DOHH2 (cell line): ENCODE measurements at regions not wholly inside any gene's neighbourhood (a gene's known extent, or its start where the extent isn't known, plus 50 kb on each side); places are given as distances from the start of the nearest gene placed in this dataset.

Experiments used
- H3F3A ChIP-seq: fragments of 200-600 bp; sonication (generic), shearing (Covaris generic); 2 replicates; pipeline ENCODE4 v1.6.0; 2016; ENCODE audit warnings: antibody characterized with exemption, mild to moderate bottlenecking; ENCODE audit not compliant: control insufficient read depth, insufficient read depth
- H3K27ac ChIP-seq: fragments of 200-600 bp; sonication (generic); 2 replicates; pipeline ENCODE4 v1.5.1; 2014; ENCODE audit warnings: low read depth, mild to moderate bottlenecking, low read length, moderate library complexity
- H3K27me3 ChIP-seq: fragments of 200-600 bp; sonication (generic); 2 replicates; pipeline ENCODE4 v1.6.1; 2014; ENCODE audit warnings: mild to moderate bottlenecking, low read length, mixed read lengths; ENCODE audit not compliant: control insufficient read depth
- H3K36me3 ChIP-seq: fragments of 200-600 bp; sonication (generic); 2 replicates; pipeline ENCODE4 v1.6.1; 2014; ENCODE audit warnings: mild to moderate bottlenecking, low read length, moderate library complexity, mixed read lengths; ENCODE audit not compliant: control insufficient read depth
- H3K4me1 ChIP-seq: fragments of 200-600 bp; sonication (generic); 2 replicates; pipeline ENCODE4 v1.6.1; 2014; ENCODE audit warnings: mild to moderate bottlenecking, low read length, mixed read lengths; ENCODE audit not compliant: control insufficient read depth
- H3K4me2 ChIP-seq: fragments of 200-600 bp; sonication (generic); 2 replicates; pipeline ENCODE4 v1.6.0; 2014; ENCODE audit warnings: mild to moderate bottlenecking, low read length, moderate library complexity
- H3K4me3 ChIP-seq: fragments of 200-600 bp; sonication (generic); 2 replicates; pipeline ENCODE4 v1.5.1; 2014; ENCODE audit warnings: mild to moderate bottlenecking, low read length, mixed read lengths
- H3K79me2 ChIP-seq: fragments of 200-600 bp; sonication (generic); 2 replicates; pipeline ENCODE4 v1.6.1; 2014; ENCODE audit warnings: mild to moderate bottlenecking, low read length, mixed read lengths; ENCODE audit not compliant: control insufficient read depth
- H3K9me2 ChIP-seq: fragments of 200-600 bp; sonication (generic); replicated peaks from 2 replicates; pipeline ENCODE4 v1.6.1; 2014; ENCODE audit warnings: mild to moderate bottlenecking, low read length, mixed read lengths; ENCODE audit not compliant: control insufficient read depth
- H3K9me3 ChIP-seq: fragments of 200-600 bp; sonication (generic); 2 replicates; pipeline ENCODE4 v1.6.1; 2014; ENCODE audit warnings: antibody characterized with exemption, low read length, mixed read lengths; ENCODE audit not compliant: control insufficient read depth, insufficient read depth
- H4K20me1 ChIP-seq: fragments of 200-600 bp; sonication (generic); 2 replicates; pipeline ENCODE4 v1.6.0; 2014; ENCODE audit warnings: low read depth, mild to moderate bottlenecking, antibody characterized with exemption, low read length, moderate library complexity; ENCODE audit not compliant: control insufficient read depth, insufficient read depth
- EZH2phosphoT487 ChIP-seq: fragments of 200-600 bp; sonication (generic); IDR thresholded peaks from 2 replicates; pipeline ENCODE4 v1.6.1; 2017; ENCODE audit warnings: borderline replicate concordance, mild to moderate bottlenecking, antibody characterized with exemption, low read length, moderate library complexity, mixed read lengths
- TF ChIP-seq, protein P1 (sequence below): fragments of 200-600 bp; sonication (generic); IDR thresholded peaks from one replicate; pipeline ENCODE4 v1.5.1; 2014; ENCODE audit warnings: antibody characterized with exemption, mild to moderate bottlenecking, low read depth, low read length; ENCODE audit not compliant: poor library complexity, severe bottlenecking

DNA sequence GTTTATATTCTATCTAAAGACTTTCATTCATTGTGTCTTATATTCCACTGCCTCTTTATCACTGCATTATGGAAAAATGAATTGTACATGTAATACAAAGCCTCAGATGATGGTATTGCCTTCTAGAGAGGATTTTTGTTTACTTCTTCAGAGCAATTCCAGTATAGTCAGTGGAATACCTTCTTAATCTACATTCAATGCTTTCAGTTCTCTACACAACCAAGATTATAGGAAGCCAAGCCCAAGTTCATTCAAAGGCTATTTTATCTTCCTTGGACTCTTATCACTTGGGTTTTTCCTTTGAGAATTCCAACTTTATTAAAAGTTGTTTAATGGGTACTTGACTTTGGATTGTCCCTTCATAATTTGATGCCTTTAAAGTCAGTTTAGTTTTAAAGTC, 1971.0 kb upstream of the FLRT2 start:
- no peaks in the 10 kb centered on the region for H3K4me1 ChIP-seq
- H3K4me2 ChIP-seq, result no peak overlapping the region
- H3K79me2 ChIP-seq, result no peaks in the 10 kb centered on the region
- no peaks in the 10 kb centered on the region for H3K27me3 ChIP-seq
- no peaks in the 10 kb centered on the region for H4K20me1 ChIP-seq
- H3K9me3 ChIP-seq, result no peaks in the 10 kb centered on the region; the same call in 1 of the 2 replicates
- no peaks in the 10 kb centered on the region for H3K36me3 ChIP-seq
- no peak overlapping the region for H3K27ac ChIP-seq
- H3F3A ChIP-seq, result no peaks in the 10 kb centered on the region
- no peak overlapping the region for H3K4me3 ChIP-seq
- no peak for TF ChIP-seq EZH2phosphoT487
- TF ChIP-seq, protein P1, sequence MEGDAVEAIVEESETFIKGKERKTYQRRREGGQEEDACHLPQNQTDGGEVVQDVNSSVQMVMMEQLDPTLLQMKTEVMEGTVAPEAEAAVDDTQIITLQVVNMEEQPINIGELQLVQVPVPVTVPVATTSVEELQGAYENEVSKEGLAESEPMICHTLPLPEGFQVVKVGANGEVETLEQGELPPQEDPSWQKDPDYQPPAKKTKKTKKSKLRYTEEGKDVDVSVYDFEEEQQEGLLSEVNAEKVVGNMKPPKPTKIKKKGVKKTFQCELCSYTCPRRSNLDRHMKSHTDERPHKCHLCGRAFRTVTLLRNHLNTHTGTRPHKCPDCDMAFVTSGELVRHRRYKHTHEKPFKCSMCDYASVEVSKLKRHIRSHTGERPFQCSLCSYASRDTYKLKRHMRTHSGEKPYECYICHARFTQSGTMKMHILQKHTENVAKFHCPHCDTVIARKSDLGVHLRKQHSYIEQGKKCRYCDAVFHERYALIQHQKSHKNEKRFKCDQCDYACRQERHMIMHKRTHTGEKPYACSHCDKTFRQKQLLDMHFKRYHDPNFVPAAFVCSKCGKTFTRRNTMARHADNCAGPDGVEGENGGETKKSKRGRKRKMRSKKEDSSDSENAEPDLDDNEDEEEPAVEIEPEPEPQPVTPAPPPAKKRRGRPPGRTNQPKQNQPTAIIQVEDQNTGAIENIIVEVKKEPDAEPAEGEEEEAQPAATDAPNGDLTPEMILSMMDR, result no peak
- H3K9me2 ChIP-seq, result no peaks in the 10 kb centered on the region

DNA sequence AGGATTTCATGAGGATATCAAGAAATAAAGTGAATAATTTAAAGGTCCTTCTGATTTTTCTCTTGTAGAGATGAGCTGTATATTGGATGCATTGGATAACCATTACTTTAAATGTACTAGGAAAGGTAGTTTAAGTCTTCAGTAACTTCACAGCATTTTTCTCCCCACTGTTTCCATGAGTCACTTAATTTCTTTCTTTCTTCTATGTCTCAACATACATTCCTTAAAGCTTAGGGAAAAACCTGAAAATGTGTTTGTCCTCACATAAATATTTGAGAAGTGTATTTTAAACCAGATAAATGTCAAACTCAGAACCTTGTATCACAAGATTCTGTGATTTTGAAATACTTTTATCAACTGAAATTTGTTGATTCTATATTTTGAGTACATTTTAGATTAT, 1970.2 kb upstream of the FLRT2 start:
- TF ChIP-seq EZH2phosphoT487, result no peak
- TF ChIP-seq, protein P1, result no peak
- no peaks in the 10 kb centered on the region for H3K36me3 ChIP-seq
- H3K27ac ChIP-seq, result no peak overlapping the region
- H3K79me2 ChIP-seq, result no peaks in the 10 kb centered on the region
- H3K9me2 ChIP-seq, result no peaks in the 10 kb centered on the region
- H4K20me1 ChIP-seq, result no peaks in the 10 kb centered on the region
- H3F3A ChIP-seq, result no peaks in the 10 kb centered on the region
- no peaks in the 10 kb centered on the region for H3K4me1 ChIP-seq
- no peaks in the 10 kb centered on the region; the same call in 1 of the 2 replicates for H3K9me3 ChIP-seq
- H3K27me3 ChIP-seq, result no peaks in the 10 kb centered on the region
- H3K4me2 ChIP-seq, result no peak overlapping the region
- H3K4me3 ChIP-seq, result no peak overlapping the region

DNA sequence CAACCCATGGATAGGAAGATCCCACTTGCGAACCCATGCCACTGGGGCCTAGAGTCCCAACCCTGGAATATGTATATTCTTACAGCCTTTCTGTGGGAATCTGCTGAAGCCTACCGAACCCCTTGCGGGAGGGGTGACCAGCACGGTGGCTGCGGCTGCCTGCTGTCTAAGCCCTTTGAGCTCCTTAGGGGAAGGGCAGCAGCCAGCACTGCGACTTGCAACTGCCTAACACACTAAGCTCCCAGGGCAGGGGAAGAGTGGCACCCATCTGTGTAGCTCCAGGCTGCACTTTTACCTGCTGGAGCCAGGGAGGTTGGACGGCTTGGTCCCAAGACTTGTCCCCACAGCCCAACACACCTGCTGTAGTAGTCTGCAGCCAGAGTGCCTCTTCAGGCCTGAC, 1968.7 kb upstream of the FLRT2 start:
- H3K27ac ChIP-seq, result no peak overlapping the region
- no peaks in the 10 kb centered on the region for H3K79me2 ChIP-seq
- no peaks in the 10 kb centered on the region for H3K36me3 ChIP-seq
- no peaks in the 10 kb centered on the region for H3K27me3 ChIP-seq
- TF ChIP-seq, protein P1, result no peak
- TF ChIP-seq EZH2phosphoT487, result no peak
- no peaks in the 10 kb centered on the region for H3K9me2 ChIP-seq
- H3K4me3 ChIP-seq, result no peak overlapping the region
- H3K4me1 ChIP-seq, result no peaks in the 10 kb centered on the region
- no peaks in the 10 kb centered on the region; the same call in 1 of the 2 replicates for H3K9me3 ChIP-seq
- no peaks in the 10 kb centered on the region for H4K20me1 ChIP-seq
- no peaks in the 10 kb centered on the region for H3F3A ChIP-seq
- no peak overlapping the region for H3K4me2 ChIP-seq

DNA sequence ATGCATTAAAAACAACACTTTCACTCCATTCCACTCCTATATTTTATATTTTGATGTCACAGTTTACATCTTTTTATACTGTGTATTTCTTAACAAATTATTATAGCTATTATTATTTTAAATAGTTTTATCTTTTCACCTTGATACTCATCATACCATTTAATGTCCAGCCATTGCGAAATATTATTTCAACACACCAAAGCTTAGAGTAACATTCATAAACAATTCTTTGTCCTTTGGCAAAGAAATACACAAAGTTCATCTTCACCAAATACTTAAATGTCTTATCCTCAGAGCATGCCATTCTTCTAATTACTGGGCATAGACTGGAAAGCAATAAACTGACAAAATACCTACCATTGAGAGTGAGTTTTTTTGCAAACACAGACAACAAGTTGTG, 1963.4 kb upstream of the FLRT2 start:
- no peaks in the 10 kb centered on the region for H4K20me1 ChIP-seq
- no peaks in the 10 kb centered on the region for H3K9me2 ChIP-seq
- H3K79me2 ChIP-seq, result no peaks in the 10 kb centered on the region
- no peak overlapping the region for H3K27ac ChIP-seq
- H3F3A ChIP-seq, result no peaks in the 10 kb centered on the region
- H3K27me3 ChIP-seq, result no peaks in the 10 kb centered on the region
- no peaks in the 10 kb centered on the region for H3K9me3 ChIP-seq
- TF ChIP-seq, protein P1, result no peak
- TF ChIP-seq EZH2phosphoT487, result no peak
- no peaks in the 10 kb centered on the region for H3K36me3 ChIP-seq
- no peak overlapping the region for H3K4me3 ChIP-seq
- no peak overlapping the region for H3K4me2 ChIP-seq
- no peaks in the 10 kb centered on the region for H3K4me1 ChIP-seq
